ENCODE measurements at regions not wholly inside any gene's neighbourhood (a gene's known extent, or its start where the extent isn't known, plus 50 kb on each side); places are given as distances from the start of the nearest gene placed in this dataset.

DNA sequence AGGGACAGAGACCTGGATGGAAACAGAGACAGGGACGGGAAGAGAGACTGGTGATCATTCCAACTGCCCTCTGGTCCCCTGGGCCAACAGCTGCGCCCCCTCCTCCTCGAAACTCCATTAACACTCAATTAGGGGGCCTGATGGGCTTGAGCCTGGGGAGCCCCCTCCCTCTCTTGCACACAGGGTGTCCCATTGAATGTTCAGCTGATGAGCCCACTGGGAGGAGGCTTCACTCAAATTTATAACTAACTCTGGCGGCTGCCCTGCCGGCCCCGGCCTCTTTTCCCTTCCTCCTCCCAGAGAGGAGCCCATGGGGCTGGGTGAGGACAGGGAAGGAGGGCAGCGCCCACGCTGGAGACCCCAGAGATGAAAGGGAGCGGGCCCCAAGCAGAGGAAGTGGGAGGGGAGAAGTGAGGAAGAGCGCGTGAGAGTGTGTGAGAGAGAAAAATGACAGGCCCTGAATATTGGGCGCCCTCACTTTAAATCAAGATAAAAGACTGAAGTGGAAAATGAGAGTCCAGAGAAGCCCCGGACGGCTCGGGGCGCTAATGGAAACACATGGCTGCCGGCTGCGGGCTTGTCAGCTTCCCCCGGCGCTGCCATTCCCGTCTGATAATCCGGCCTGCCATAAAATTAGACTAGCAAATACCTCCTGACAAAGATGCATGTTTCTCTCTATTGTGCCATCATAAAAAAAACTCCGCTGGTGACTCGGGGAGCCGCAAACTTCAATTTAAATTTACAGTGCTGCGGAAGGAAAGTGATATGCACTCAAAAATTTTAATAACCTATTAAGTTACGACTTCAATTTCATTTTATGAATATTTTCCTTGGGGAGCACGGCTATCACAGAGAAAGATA is 58.0 kb upstream of the PAX2 start:
- no peak overlapping the region for H3K27ac Mint-ChIP-seq
- H3K4me1 Mint-ChIP-seq (ENCODE audit: low read depth) = no peaks in the 10 kb centered on the region
- H3K4me3 Mint-ChIP-seq = no peak overlapping the region
- intact Hi-C loops (cut with micrococcal nuclease) = no loop called here
- H3K27me3 Mint-ChIP-seq = peaks cover 85% of the 10 kb centered on the region
- H3K9me3 Mint-ChIP-seq = no peaks in the 10 kb centered on the region
- no peaks in the 10 kb centered on the region for H3K36me3 Mint-ChIP-seq (ENCODE audit: low read depth)

DNA sequence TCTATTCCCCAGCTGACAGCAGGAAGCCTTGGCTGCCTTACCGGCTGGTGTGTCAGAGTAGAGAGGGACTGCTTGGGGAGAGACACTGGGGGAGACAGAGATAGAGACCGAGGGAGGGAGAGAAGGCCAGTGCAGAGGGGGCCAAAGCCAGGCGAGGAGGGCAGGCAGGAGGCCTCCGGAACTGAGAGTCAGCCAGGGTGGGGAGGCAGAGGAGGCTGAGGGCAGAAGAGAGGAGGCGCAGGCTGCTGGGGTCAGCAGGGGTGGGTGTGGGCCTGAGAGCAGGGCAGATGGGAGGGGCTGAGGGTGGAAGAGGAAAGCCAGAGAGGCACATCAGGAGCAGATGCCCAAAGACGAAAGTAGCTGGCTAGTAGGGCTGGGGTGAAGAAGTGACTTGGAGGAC is 57.2 kb upstream of the PAX2 start:
- Mint-ChIP-seq H3K36me3 (ENCODE audit: low read depth) (no peaks in the 10 kb centered on the region), H3K4me1 (ENCODE audit: low read depth) (no peaks in the 10 kb centered on the region), H3K27ac (no peak overlapping the region), H3K9me3 (no peaks in the 10 kb centered on the region), H3K27me3 (peaks cover 78% of the 10 kb centered on the region), H3K4me3 (no peak overlapping the region)
- intact Hi-C loops (cut with micrococcal nuclease) = no loop called here

DNA sequence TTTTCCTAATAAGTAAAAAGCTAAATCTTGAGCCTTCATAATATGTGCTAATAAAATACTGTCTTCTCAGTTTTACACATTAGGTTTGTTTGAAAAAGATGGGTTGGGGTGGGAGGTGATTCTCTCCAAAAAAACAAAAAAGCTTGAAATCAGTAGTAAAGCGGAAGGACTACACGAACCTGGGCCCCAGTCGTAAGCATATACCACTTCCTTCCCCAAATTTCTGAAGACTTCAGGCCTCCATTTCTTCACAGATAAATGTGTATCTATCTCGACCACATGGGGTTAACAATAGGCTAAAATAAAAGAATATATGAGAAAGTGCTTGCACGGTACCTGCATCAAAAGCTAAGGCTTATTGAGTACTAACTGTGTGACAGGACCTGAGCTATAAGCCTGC is 51.6 kb upstream of the PAX2 start:
- intact Hi-C loops (cut with micrococcal nuclease) = no loop called here
- H3K9me3 Mint-ChIP-seq = no peaks in the 10 kb centered on the region
- peaks cover 37% of the 10 kb centered on the region for H3K27me3 Mint-ChIP-seq
- H3K4me1 Mint-ChIP-seq (ENCODE audit: low read depth) = no peaks in the 10 kb centered on the region
- no peak overlapping the region for H3K27ac Mint-ChIP-seq
- no peak overlapping the region for H3K4me3 Mint-ChIP-seq
- H3K36me3 Mint-ChIP-seq (ENCODE audit: low read depth) = no peaks in the 10 kb centered on the region

All from dendritic cell treated with granulocyte-macrophage colony-stimulating factor and Interleukin-4, amounts not matched to agents 40 ng/mL and 50 ng/mL, for 4 days (primary cell).